T-cell (primary cell): ENCODE measurements at regions not wholly inside any gene's neighbourhood (a gene's known extent, or its start where the extent isn't known, plus 50 kb on each side); places are given as distances from the start of the nearest gene placed in this dataset.

Experiments used
- ATAC-seq, 4 experiments: fragments of 200-7000 bp in 3 of 4; fragments of 150-1000 bp in 1 of 4; cut with Tn5 transposase; replicated peaks in 1 of 4; 1 replicate in 3 of 4; 2 replicates in 1 of 4; pipeline ENCODE4 v1.10.0; 2021; ENCODE audit warnings: moderate library complexity in 3 of 4, mild to moderate bottlenecking in 2 of 4, moderate number of reproducible peaks in 1 of 4
- CTCF ChIA-PET, 2 donors: fragments of 300-600 bp; sonication (Branson Sonifier 250); formaldehyde crosslinking; loops; one replicate each; lab custom pipeline; 2022; ENCODE audit warnings: antibody characterized with exemption in 2 of 2; lab: Charles Lee
- POLR2A ChIA-PET, 2 donors: fragments of 300-600 bp; sonication (Branson Sonifier 250); formaldehyde crosslinking; loops; one replicate each; lab custom pipeline; 2022; ENCODE audit warnings: antibody characterized with exemption in 2 of 2; lab: Charles Lee
- DNase-seq, 35 experiments: peaks; one replicate each; pipeline versions ENCODE4 v3.0.0 to v3.0.0-alpha.2; 2013 to 2023
- H3K27ac ChIP-seq: one replicate; pipeline ENCODE4 v1.5.1; 2013; ENCODE audit warnings: low read length
- H3K27me3 ChIP-seq, 2 experiments: replicated peaks in 1 of 2; 1 replicate in 1 of 2; 2 replicates in 1 of 2; pipeline versions ENCODE4 v1.6.1 to v1.7.0; 2013; ENCODE audit warnings: low read length in 1 of 2, mixed read lengths in 1 of 2; ENCODE audit not compliant: control insufficient read depth in 2 of 2, insufficient read depth in 2 of 2; ENCODE audit errors: extremely low read depth in 1 of 2
- H3K36me3 ChIP-seq, 2 donors: 1 replicate in 1 of 2; 2 replicates in 1 of 2; pipeline versions ENCODE4 v1.6.1 to v1.7.0; 2013; ENCODE audit warnings: low read length in 1 of 2; ENCODE audit not compliant: control insufficient read depth in 2 of 2, insufficient read depth in 1 of 2; ENCODE audit errors: extremely low read depth in 1 of 2
- H3K4me1 ChIP-seq, 2 experiments: 1 replicate in 1 of 2; 2 replicates in 1 of 2; pipeline versions ENCODE4 v1.6.1 to v1.7.0; 2013; ENCODE audit warnings: low read length in 2 of 2, mixed read lengths in 1 of 2; ENCODE audit not compliant: insufficient read depth in 2 of 2, control insufficient read depth in 1 of 2; ENCODE audit errors: extremely low read depth in 1 of 2
- H3K4me3 ChIP-seq, 2 donors: 1 replicate in 1 of 2; 2 replicates in 1 of 2; pipeline versions ENCODE4 v1.5.1 to v1.7.0; 2013; ENCODE audit warnings: mild to moderate bottlenecking in 2 of 2, low read length in 1 of 2, moderate library complexity in 1 of 2; ENCODE audit not compliant: control insufficient read depth in 1 of 2; ENCODE audit errors: extremely low read depth in 1 of 2
- H3K9me3 ChIP-seq: 2 replicates; pipeline ENCODE4 v1.7.0; 2013
- H3K27ac Mint-ChIP-seq, 2 donors: one replicate each; pipeline ENCODE4 v1.8.0; 2020 to 2021; ENCODE audit warnings: mild to moderate bottlenecking in 2 of 2, mixed read lengths in 2 of 2
- H3K27me3 Mint-ChIP-seq, 2 donors: one replicate each; pipeline ENCODE4 v1.8.0; 2021 to 2022; ENCODE audit warnings: mixed read lengths in 2 of 2
- H3K36me3 Mint-ChIP-seq: one replicate; pipeline ENCODE4 v1.8.0; 2021; ENCODE audit warnings: mixed read lengths
- H3K4me1 Mint-ChIP-seq, 3 donors: one replicate each; pipeline ENCODE4 v1.8.0; 2020 to 2022; ENCODE audit warnings: mixed read lengths in 3 of 3, mild to moderate bottlenecking in 1 of 3
- H3K4me3 Mint-ChIP-seq, 3 donors: one replicate each; pipeline ENCODE4 v1.8.0; 2020 to 2022; ENCODE audit warnings: mild to moderate bottlenecking in 3 of 3, mixed read lengths in 3 of 3, moderate library complexity in 3 of 3
- H3K9me3 Mint-ChIP-seq, 3 donors: one replicate each; pipeline ENCODE4 v1.8.0; 2020 to 2022; ENCODE audit warnings: mixed read lengths in 3 of 3
- WGBS: methylation state at CpG from one replicate; pipeline ENCODE4 v1.1.5; 2013; ENCODE audit warnings: missing lambda C conversion rate; ENCODE audit not compliant: insufficient coverage; 5-methylcytosine and 5-hydroxymethylcytosine counted together

- ChIA-PET POLR2A (interaction anchor here in 1 of 2 donors (0.6 kb wide), 1 partner anchor 34 kb away, joined by 3 read pairs; no protein-coding TSS in a partner anchor), CTCF (no interaction called here)
- peaks cover 3% of the 10 kb centered on the region in 2 donors for H3K27me3 Mint-ChIP-seq
- no peaks in the 10 kb centered on the region for H3K9me3 Mint-ChIP-seq
- DNase-seq (no peak), ATAC-seq (no peak)
- Histone ChIP-seq H3K36me3 (no peaks in the 10 kb centered on the region), H3K4me1 (no peaks in the 10 kb centered on the region), H3K27ac (no peak overlapping the region), H3K4me3 (no peak overlapping the region), H3K9me3 (no peaks in the 10 kb centered on the region), H3K27me3 (peaks cover 0 to 17% of the 10 kb centered on the region in 2 experiments)
- no peak overlapping the region for H3K27ac Mint-ChIP-seq
- no peaks in the 10 kb centered on the region for H3K4me1 Mint-ChIP-seq
- H3K36me3 Mint-ChIP-seq = no peaks in the 10 kb centered on the region
- no peak overlapping the region for H3K4me3 Mint-ChIP-seq
- WGBS = 98% methylated on average over 5 of the region's 8 CpGs
These were observed 88.4 kb downstream of the PXDC1 start for GRCh38 chr6:3663081-3663480.

GRCh38 chr6:3661390-3661789, 90.1 kb downstream of the PXDC1 start:
- Mint-ChIP-seq H3K4me1 (no peaks in the 10 kb centered on the region), H3K27ac (no peak overlapping the region), H3K9me3 (no peaks in the 10 kb centered on the region), H3K27me3 (peaks cover 3 to 5% of the 10 kb centered on the region in 2 donors), H3K36me3 (no peaks in the 10 kb centered on the region), H3K4me3 (no peak overlapping the region)
- H3K9me3 ChIP-seq = no peaks in the 10 kb centered on the region
- no peak overlapping the region for H3K4me3 ChIP-seq
- no peak for ATAC-seq
- H3K27me3 ChIP-seq = peaks cover 0 to 17% of the 10 kb centered on the region in 2 experiments
- no peak for DNase-seq
- no peak overlapping the region for H3K27ac ChIP-seq
- WGBS = 83% methylated on average over 12 of the region's 12 CpGs
- POLR2A ChIA-PET = no interaction called here
- no peaks in the 10 kb centered on the region for H3K4me1 ChIP-seq
- no peaks in the 10 kb centered on the region for H3K36me3 ChIP-seq
- CTCF ChIA-PET = no interaction called here

GRCh38 chr6:3660473-3660872, 91.0 kb downstream of the PXDC1 start:
- ATAC-seq = no peak
- no peaks in the 10 kb centered on the region for H3K4me1 Mint-ChIP-seq
- 79% methylated on average over 3 of the region's 8 CpGs for whole genome bisulfite sequencing

GRCh38 chr6:3659748-3660147, 91.8 kb downstream of the PXDC1 start:
- Histone ChIP-seq H3K4me3 (no peak overlapping the region), H3K9me3 (no peaks in the 10 kb centered on the region), H3K27me3 (peaks cover 0 to 14% of the 10 kb centered on the region in 2 experiments), H3K36me3 (no peaks in the 10 kb centered on the region), H3K4me1 (no peaks in the 10 kb centered on the region), H3K27ac (no peak overlapping the region)
- ATAC-seq = no peak
- Mint-ChIP-seq H3K27me3 (peaks cover 4 to 6% of the 10 kb centered on the region in 2 donors), H3K4me1 (no peaks in the 10 kb centered on the region), H3K27ac (no peak overlapping the region), H3K4me3 (no peak overlapping the region), H3K36me3 (no peaks in the 10 kb centered on the region), H3K9me3 (no peaks in the 10 kb centered on the region)
- WGBS = 100% methylated on average over 3 of the region's 6 CpGs
- no peak for DNase-seq
- CTCF ChIA-PET = no interaction called here
- POLR2A ChIA-PET = no interaction called here

More at GRCh38 chr6:3660473-3660872, 91.0 kb downstream of the PXDC1 start:
- Mint-ChIP-seq H3K27ac (no peak overlapping the region), H3K36me3 (no peaks in the 10 kb centered on the region), H3K27me3 (peaks cover 4 to 6% of the 10 kb centered on the region in 2 donors), H3K9me3 (no peaks in the 10 kb centered on the region), H3K4me3 (no peak overlapping the region)
- POLR2A ChIA-PET = no interaction called here
- no peak overlapping the region for H3K4me3 ChIP-seq
- CTCF ChIA-PET = no interaction called here
- H3K36me3 ChIP-seq = no peaks in the 10 kb centered on the region
- H3K27me3 ChIP-seq = peaks cover 0 to 14% of the 10 kb centered on the region in 2 experiments
- no peak overlapping the region for H3K27ac ChIP-seq
- H3K9me3 ChIP-seq = no peaks in the 10 kb centered on the region
- no peak for DNase-seq
- H3K4me1 ChIP-seq = no peaks in the 10 kb centered on the region

- Mint-ChIP-seq H3K9me3 (no peaks in the 10 kb centered on the region), H3K27me3 (peaks cover 10 to 12% of the 10 kb centered on the region in 2 donors), H3K27ac (no peak overlapping the region), H3K4me3 (no peak overlapping the region), H3K36me3 (no peaks in the 10 kb centered on the region), H3K4me1 (no peaks in the 10 kb centered on the region)
- Histone ChIP-seq H3K4me1 (no peaks in the 10 kb centered on the region), H3K36me3 (no peaks in the 10 kb centered on the region), H3K27me3 (peaks cover 0 to 8% of the 10 kb centered on the region in 2 experiments), H3K4me3 (no peak overlapping the region), H3K27ac (no peak overlapping the region), H3K9me3 (no peaks in the 10 kb centered on the region)
- ChIA-PET POLR2A (no interaction called here), CTCF (no interaction called here)
- 88% methylated on average over 1 of the region's 5 CpGs for WGBS
- no peak for ATAC-seq
- DNase-seq = no peak
These were observed 95.4 kb downstream of the PXDC1 start for GRCh38 chr6:3656076-3656475.

- H3K4me3 Mint-ChIP-seq = no peak overlapping the region
- ATAC-seq (no peak), DNase-seq (no peak)
- ChIA-PET CTCF (no interaction called here), POLR2A (no interaction called here)
- H3K27ac ChIP-seq = no peak overlapping the region
- H3K27me3 Mint-ChIP-seq = peaks cover 10 to 12% of the 10 kb centered on the region in 2 donors
- peaks cover 0 to 9% of the 10 kb centered on the region in 2 experiments for H3K27me3 ChIP-seq
- no peaks in the 10 kb centered on the region for H3K4me1 ChIP-seq
- no peaks in the 10 kb centered on the region for H3K9me3 Mint-ChIP-seq
- H3K36me3 Mint-ChIP-seq = no peaks in the 10 kb centered on the region
- no peaks in the 10 kb centered on the region for H3K4me1 Mint-ChIP-seq
- no CpG with 5 or more reads among the region's 4 CpGs for WGBS
- no peaks in the 10 kb centered on the region for H3K9me3 ChIP-seq
- no peak overlapping the region for H3K4me3 ChIP-seq
- no peak overlapping the region for H3K27ac Mint-ChIP-seq
- no peaks in the 10 kb centered on the region for H3K36me3 ChIP-seq
These were observed 96.6 kb downstream of the PXDC1 start for GRCh38 chr6:3654898-3655297.

GRCh38 chr6:3654436-3654835, 97.1 kb downstream of the PXDC1 start:
- Mint-ChIP-seq H3K4me3 (no peak overlapping the region), H3K9me3 (no peaks in the 10 kb centered on the region), H3K36me3 (no peaks in the 10 kb centered on the region), H3K27me3 (peaks cover 10 to 12% of the 10 kb centered on the region in 2 donors), H3K4me1 (no peaks in the 10 kb centered on the region), H3K27ac (no peak overlapping the region)
- 93% methylated on average over 6 of the region's 12 CpGs for WGBS
- DNase-seq (no peak), ATAC-seq (no peak)
- Histone ChIP-seq H3K27me3 (peaks cover 0 to 9% of the 10 kb centered on the region in 2 experiments), H3K27ac (no peak overlapping the region), H3K4me1 (no peaks in the 10 kb centered on the region), H3K4me3 (no peak overlapping the region), H3K9me3 (no peaks in the 10 kb centered on the region), H3K36me3 (no peaks in the 10 kb centered on the region)
- POLR2A ChIA-PET = no interaction called here
- CTCF ChIA-PET = no interaction called here
